Forelimb muscle (tissue), 1 donor: ENCODE measurements at regions not wholly inside any gene's neighbourhood (a gene's known extent, or its start where the extent isn't known, plus 50 kb on each side); places are given as distances from the start of the nearest gene placed in this dataset.
A peak's percentile ranks its signal among the peaks of the same experiment; 100 is the strongest.

Source experiments
- DNase-seq: peaks from one replicate; pipeline ENCODE4 v3.0.0-alpha.2; 2013; ENCODE audit warnings: low read depth

- DNase-seq: no peak
Observed at GRCh38 chr2:41846962-41847361, 200.9 kb upstream of the PKDCC start.

- DNase-seq: no peak
Observed at GRCh38 chr2:41847744-41848441, 199.9 kb upstream of the PKDCC start.

- no peak for DNase-seq
Observed at GRCh38 chr2:41851554-41851953, 196.3 kb upstream of the PKDCC start.

DNA sequence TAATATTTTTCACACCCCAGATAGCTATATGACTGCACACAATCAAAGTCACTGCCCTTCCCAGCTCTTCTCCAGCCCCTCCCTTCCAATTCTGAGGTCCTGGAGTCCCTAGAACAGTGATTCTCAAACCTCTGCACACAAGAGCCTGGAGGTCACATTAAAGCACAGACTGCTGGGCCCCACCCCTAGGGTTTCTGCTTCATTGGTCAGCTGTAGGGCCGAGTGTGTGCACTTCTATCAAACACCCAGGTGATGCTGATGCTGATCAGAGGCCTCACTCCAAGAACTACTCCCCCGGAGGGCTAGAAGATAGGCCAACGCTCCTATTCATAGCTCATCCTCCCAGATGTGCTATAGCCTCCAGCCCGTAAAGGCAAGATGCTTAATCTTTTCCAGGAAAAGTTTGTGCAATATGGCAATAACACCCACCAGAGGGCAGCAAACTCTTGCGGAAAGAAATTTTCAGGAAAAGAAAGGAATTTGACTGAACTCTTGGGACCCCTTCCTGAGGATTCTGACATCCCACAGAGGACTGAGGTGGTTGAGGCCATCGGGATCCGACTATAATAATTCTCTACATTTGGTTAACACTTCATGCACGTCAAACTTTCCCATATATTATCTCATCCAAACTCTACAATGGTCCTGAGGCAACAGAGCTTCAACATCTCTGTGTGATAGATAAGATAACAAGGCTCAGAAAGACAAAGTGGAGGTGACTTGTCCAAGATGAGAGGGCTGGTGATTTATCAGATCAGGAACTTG lies 194.2 kb upstream of the PKDCC start:
- DNase-seq: no peak

GRCh38 chr2:41854227-41854626 lies 193.6 kb upstream of the PKDCC start:
- DNase-seq: no peak

DNA sequence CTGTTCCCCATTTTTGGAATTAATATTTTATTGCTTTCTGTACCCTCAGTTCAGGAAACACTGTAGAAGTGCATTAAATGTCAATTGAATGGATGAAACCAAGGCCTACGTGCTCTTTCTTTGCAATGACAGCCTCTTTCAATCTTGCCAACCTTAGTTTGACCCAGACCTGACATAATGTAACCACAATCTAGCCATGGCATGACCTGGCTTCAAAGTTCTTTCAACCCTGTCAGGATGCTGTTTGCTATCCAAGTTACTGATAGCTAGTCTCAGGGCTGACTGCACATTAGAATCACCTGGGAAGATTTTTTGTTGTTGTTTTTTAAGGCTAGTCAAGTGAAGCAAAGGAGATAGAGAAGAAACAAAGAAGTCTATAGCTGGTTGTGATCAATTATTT lies 190.9 kb upstream of the PKDCC start:
- no peak for DNase-seq

DNA sequence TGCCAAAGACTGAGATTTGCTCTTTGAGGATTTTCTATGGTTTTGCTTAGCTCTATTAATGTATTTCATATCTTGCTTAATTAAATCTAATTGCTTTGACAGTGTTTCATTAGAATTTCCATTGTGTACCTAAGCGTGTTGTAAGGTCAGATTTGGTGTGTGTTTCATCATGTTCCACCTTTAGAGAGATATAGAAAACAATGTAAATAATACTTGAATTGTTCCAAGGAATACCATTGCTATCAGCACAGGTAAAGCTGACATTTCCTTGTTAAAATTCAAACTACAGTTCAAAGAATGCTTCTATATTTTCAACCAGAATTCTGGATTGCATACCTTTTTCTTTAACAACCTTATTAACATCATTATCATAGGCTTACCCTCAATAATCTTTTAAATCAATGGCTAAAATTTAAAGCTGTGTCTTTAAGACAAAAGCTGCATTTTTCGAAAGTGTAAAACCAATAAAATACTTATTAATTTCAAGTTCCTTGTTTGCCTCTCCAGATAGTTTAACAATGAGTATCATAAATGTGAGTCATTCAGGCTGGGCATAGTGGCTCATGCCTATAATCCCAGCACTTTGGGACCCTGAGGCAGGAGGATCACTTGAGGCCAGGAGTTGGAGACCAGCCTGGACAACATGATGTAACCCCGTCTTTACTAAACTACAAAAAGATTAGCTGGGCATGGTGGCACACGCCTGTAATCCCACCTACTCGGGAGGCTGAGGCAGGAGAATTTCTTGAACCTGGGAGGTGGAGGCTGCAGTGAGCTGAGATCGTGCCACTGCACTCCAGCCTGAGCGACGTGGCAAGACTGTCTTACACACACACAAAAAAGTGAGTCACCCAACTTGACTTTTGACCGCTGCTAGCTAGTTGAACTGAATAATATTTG lies 188.0 kb upstream of the PKDCC start:
- no peak for DNase-seq

- DNase-seq: no peak
Observed at GRCh38 chr2:41863062-41863461, 184.8 kb upstream of the PKDCC start.

- DNase-seq: no peak
Observed at GRCh38 chr2:41865263-41865662, 182.6 kb upstream of the PKDCC start.

DNA sequence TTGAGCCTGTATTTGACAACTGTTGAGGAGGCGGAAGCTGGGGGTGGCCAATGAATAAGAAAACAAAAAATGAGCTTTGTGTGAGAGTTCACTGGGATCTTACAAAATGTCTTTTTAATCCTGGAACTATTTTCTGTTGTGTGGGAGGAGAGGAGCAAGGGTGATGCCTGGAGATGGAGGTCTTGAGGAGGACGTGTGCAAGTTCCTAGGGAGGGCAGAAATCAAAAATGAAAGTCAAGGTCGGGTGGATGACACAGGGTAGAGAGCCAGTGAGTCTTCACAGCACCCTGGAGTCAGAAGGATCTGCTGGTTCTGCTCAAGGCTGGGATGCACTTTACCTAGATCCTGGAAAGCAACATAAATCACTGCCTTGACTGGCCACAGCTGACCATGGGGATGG lies 180.3 kb upstream of the PKDCC start:
- DNase-seq: no peak

- DNase-seq: peak; percentile 41
Observed at GRCh38 chr2:41869542-41870264, 178.1 kb upstream of the PKDCC start.

DNA sequence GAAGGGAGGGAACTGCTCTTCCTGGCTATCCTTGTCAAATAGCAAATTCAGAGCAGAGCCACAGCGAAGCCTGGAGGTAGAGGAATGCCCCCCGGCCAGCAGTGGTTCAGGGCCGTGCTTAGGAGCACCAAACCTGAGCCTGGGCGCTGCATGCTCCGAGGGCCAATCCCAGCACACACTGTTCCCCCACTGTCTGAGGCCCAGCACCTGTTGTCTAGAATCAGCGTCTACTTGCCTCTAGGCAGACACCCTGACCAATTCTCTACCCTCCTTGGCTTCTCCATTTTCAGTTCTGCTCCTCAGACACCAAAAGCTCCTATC lies 177.6 kb upstream of the PKDCC start:
- DNase-seq: no peak

- no peak for DNase-seq
Observed at GRCh38 chr2:41871080-41871479, 176.7 kb upstream of the PKDCC start.

DNA sequence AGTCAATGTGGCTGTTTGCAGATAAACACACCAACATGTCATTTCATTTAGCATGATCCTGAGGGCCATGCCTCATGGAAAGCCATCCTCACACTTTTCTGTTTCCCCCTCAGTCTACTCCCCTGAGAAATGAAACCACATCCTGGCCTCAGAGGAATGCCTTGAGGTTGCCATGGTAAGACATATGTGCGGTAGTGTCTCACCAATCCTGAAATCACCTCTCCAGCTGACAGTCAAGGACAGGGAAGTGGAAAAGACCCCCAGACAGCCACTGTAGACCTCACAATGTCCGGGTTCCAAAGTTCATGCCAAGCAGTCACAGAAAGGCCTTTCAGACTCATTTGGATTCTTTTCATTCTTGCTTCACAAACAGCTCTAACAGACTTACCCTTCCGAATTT lies 175.2 kb upstream of the PKDCC start:
- DNase-seq: no peak

DNA sequence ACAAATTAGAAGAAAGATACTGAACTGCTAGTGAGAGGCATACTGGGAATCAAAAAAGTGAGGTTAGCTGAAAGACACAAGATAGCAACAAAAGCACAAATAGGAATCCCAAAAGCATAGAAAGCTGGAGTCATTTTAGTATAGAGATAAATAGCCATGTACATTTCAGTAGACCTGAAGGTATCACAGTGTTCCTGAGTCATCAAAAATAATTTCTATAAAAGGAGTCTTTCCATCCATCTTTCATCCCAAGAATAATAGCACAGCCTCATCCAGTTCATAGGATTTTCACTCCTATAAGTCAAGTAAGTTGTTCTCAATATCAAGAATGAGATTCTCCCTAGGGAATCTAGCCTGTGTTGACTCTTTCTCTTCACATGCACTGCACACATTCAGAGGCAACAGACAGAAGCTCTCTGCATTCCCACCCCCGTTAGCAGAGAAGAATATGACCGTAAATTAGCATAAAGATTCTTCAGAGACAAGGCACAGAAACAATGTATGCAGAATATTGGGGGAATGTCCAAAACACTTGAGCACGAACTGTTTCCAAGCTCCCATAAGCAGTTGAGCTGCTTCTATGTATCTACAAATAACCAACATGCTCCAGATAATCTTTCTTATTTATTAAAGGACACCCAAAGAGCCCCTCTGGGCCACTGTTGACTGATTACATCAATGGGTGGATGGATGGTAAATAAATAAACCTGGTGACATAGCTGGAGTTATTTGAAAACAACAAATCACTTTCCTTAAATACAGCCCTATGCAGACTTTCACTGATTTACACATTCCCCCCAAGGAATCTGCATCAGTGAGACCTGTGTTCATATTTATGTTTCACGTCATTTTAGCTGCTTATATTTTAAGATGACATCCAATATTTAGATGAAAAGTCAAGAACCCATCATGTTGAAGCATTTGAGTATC lies 174.5 kb upstream of the PKDCC start:
- DNase-seq: no peak

GRCh38 chr2:41877114-41877678 lies 170.6 kb upstream of the PKDCC start:
- DNase-seq: no peak

DNA sequence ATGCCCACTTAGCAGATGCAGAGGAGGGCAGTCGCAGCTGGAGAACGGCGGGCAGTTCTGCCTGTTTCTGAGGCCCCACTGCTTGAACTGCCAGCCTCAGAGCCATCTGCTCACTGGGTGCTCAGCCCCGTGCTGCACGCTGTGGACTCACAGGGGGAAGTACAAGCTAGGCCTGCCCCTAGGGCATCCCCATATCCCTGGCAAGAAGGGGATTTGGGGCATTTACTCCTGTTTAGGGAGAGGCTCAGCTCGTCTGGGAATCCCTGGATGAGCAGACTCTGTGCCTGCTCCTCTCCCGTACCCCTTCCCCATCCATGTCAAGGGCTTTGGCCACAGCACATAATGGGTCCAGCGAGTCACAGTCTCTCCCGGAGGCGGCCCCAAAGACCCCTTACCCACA lies 169.8 kb upstream of the PKDCC start:
- DNase-seq: no peak

GRCh38 chr2:41878716-41879234 lies 169.0 kb upstream of the PKDCC start:
- DNase-seq: no peak

- DNase-seq: no peak
Observed at GRCh38 chr2:41879235-41879916, 168.4 kb upstream of the PKDCC start.
